Pancreas (tissue), 10 donors: ENCODE measurements at regions not wholly inside any gene's neighbourhood (a gene's known extent, or its start where the extent isn't known, plus 50 kb on each side); places are given as distances from the start of the nearest gene placed in this dataset.

Experiments
- ATAC-seq, 4 donors: fragments of 200-7000 bp; cut with Tn5 transposase; one replicate each; pipeline versions ENCODE4 v1.8.0 to v1.9.1; 2020; ENCODE audit warnings: mild to moderate bottlenecking in 4 of 4, moderate library complexity in 4 of 4
- DNase-seq, 6 donors: peaks; one replicate each; pipeline ENCODE4 v3.0.0-alpha.2; 2020
- FAIRE-seq: peaks from 2 replicates; lab custom pipeline; 2012; peaks lifted over from hg19 to GRCh38; lab: Jason Lieb, UNC
- H3K27ac ChIP-seq, 4 donors: fragments of 200-600 bp; sonication (generic); 1 replicate in 3 of 4; 2 replicates in 1 of 4; pipeline versions ENCODE4 v1.5.0 to v1.8.0; 2020
- H3K27me3 ChIP-seq, 4 donors: fragments of 200-600 bp; one replicate each; pipeline ENCODE4 v1.8.0; 2021
- H3K36me3 ChIP-seq, 3 donors: fragments of 200-600 bp; sonication (generic) in 1 of 3; one replicate each; pipeline versions ENCODE4 v1.5.0 to v1.8.0; 2020 to 2021
- H3K4me1 ChIP-seq, 3 donors: fragments of 200-600 bp; one replicate each; pipeline ENCODE4 v1.8.0; 2021
- H3K4me3 ChIP-seq, 4 donors: fragments of 200-600 bp; sonication (generic) in 2 of 4; one replicate each; pipeline versions ENCODE4 v1.5.0 to v1.8.0; 2020 to 2021
- H3K9me3 ChIP-seq, 4 donors: fragments of 200-600 bp; one replicate each; pipeline ENCODE4 v1.8.0; 2021
- CTCF ChIP-seq, 4 donors: fragments of 200-600 bp; sonication (generic) in 3 of 4; IDR thresholded peaks; one replicate each; pipeline versions ENCODE4 v1.5.0 to v1.8.0; 2021; ENCODE audit warnings: antibody characterized with exemption in 4 of 4
- WGBS, 2 donors: extraction: QIAGEN DNeasy Blood & Tissue Kit; methylation state at CpG; one replicate each; pipeline ENCODE4 v1.1.7; 2013; 5-methylcytosine and 5-hydroxymethylcytosine counted together
- intact Hi-C, 3 donors: fragments of 100-400 bp; cut with DNase I; formaldehyde crosslinking; loops; one replicate each; pipeline versions ENCODE4 v1.11.1 to v1.14.2; 2022
- donor health status: healthy with polysubstance abuse.
- donor health status: DM: no; HTN: no; CAD: no; lungs with moderate emphysema.
- donor health status: DM: no; HTN: no; CAD: no.
- donor health status: control.
- donor health status: control.
- donor health status: Bipolar disorder and iron deficiency.
- donor health status: DM: yes; HTN: yes; CAD: no.
- donor health status: DM: no; HTN: no; CAD: no.
- donor health status: DM: no; HTN: no; CAD: no.
- donor health status: DM: yes; HTN: yes; CAD: no.

- Histone ChIP-seq H3K27ac (no peak overlapping the region), H3K4me3 (no peak overlapping the region), H3K9me3 (no peaks in the 10 kb centered on the region), H3K36me3 (no peaks in the 10 kb centered on the region), H3K4me1 (peaks cover 4 to 14% (median 10%) of the 10 kb centered on the region in 3 donors), H3K27me3 (no peaks in the 10 kb centered on the region)
- ATAC-seq (peak in 3 of 4 donors; percentile 13 to 67 (median 45)), FAIRE-seq (peak; percentile 20), DNase-seq (no peak)
- intact Hi-C loops = no loop called here
- no peak for TF ChIP-seq CTCF (IDR thresholded peaks at IDR 0.05)
Measured at GRCh38 chr6:156725712-156726111, 51.5 kb upstream of the ARID1B start.

DNA sequence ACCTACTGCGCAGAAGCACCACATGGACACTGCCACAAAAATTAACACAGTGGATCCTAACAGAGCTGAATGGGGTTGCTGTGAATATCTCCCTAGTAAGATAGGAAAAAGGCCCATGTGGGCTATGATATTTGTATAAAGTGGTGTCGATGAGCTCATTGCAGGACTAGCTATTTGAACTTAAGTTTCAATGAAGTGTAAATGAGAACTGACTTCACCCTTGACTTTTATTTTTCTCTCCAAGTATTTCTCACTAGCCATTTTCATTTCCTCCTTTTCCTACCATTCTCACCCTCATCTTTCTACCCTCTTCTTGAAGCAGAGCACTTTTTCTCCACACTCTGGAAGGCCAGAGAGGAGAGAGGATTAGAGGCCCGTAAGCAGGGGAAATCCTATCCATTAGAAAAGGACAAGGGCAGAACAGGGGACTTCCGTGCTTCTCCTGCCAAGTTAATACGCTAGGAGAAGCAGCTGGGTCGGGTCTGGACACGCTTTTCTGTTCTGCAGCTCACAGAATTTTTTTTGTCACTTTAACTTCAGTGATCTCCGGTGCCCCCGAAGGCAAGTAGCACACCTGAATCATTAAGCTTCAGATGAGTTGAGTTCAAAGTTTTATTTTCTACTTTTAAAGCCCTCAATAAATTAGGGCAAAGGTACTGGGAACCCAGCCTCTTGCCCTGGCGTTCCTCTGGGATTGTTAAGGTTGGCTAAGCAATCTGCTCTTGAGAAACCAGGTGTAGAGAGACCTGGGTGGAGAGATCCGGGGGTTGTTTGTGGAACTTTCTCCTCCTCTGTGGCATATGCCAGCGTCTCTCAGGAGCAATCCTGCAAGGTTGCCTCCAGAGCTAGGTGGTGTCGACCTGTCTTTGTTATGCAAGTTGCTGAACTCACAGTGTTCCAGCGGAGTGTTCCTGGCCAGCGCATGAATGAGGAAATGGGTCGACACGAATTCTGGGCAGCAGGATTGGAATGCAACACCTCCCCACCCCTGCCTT is 56.2 kb upstream of the ARID1B start:
- Histone ChIP-seq H3K27ac (peak overlapping the region; percentile 87 to 96 (median 94)), H3K27me3 (no peaks in the 10 kb centered on the region)

GRCh38 chr6:156719720-156720563 is 57.2 kb upstream of the ARID1B start:
- intact Hi-C loops = no loop called here
- no peak for TF ChIP-seq CTCF (IDR thresholded peaks at IDR 0.05)
- H3K4me3 ChIP-seq = peak overlapping the region in 2 of 4 donors; percentile 30 to 32
- ATAC-seq = peak; percentile 90 to 96 (median 96)
- H3K27ac ChIP-seq = peak overlapping the region; percentile 87 to 96 (median 94)
- H3K36me3 ChIP-seq = no peaks in the 10 kb centered on the region
- no peak for FAIRE-seq
- H3K9me3 ChIP-seq = no peaks in the 10 kb centered on the region
- 2 to 4% methylated on average over 47 to 50 of the region's 50 CpGs for WGBS, 2 donors
- H3K4me1 ChIP-seq = peaks cover 11 to 25% (median 17%) of the 10 kb centered on the region in 3 donors
- no peaks in the 10 kb centered on the region for H3K27me3 ChIP-seq
- peak; percentile 95 to 98 (median 98) for DNase-seq

More for the DNA sequence above, 56.2 kb upstream of the ARID1B start:
- Histone ChIP-seq H3K36me3 (no peaks in the 10 kb centered on the region), H3K4me1 (peaks cover 11 to 25% (median 17%) of the 10 kb centered on the region in 3 donors), H3K4me3 (no peak overlapping the region), H3K9me3 (no peaks in the 10 kb centered on the region)
- peak in 5 of 6 donors; percentile 61 to 64 (median 62) for DNase-seq
- intact Hi-C loops = no loop called here
- ATAC-seq = peak; percentile 34 to 70 (median 55)
- TF ChIP-seq CTCF (IDR thresholded peaks at IDR 0.05) = no peak
- FAIRE-seq = no peak
- WGBS, 2 donors = 16 to 18% methylated on average over 17 of the region's 17 CpGs

- no peak for ATAC-seq
- H3K27ac ChIP-seq = peak overlapping the region; percentile 87 to 96 (median 94)
- FAIRE-seq = no peak
- 58 to 64% methylated on average over 13 of the region's 13 CpGs for WGBS, 2 donors
- no peaks in the 10 kb centered on the region for H3K36me3 ChIP-seq
- H3K4me3 ChIP-seq = peak overlapping the region in 2 of 4 donors; percentile 30 to 32
- H3K4me1 ChIP-seq = peaks cover 11 to 25% (median 17%) of the 10 kb centered on the region in 3 donors
- peak in 3 of 6 donors; percentile 22 to 34 (median 29) for DNase-seq
- no peak for TF ChIP-seq CTCF (IDR thresholded peaks at IDR 0.05)
- H3K27me3 ChIP-seq = no peaks in the 10 kb centered on the region
- intact Hi-C loops = no loop called here
- H3K9me3 ChIP-seq = no peaks in the 10 kb centered on the region
Measured at GRCh38 chr6:156719395-156719719, 57.8 kb upstream of the ARID1B start.
